Body of pancreas (tissue), 4 donors: ENCODE measurements at regions not wholly inside any gene's neighbourhood (a gene's known extent, or its start where the extent isn't known, plus 50 kb on each side); places are given as distances from the start of the nearest gene placed in this dataset.

Experiments
- POLR2A ChIP-seq, 3 donors: fragments of 450-650 bp; IDR thresholded peaks; one replicate each; pipeline ENCODE4 v1.6.1; 2016; ENCODE audit warnings: antibody characterized with exemption in 3 of 3, mild to moderate bottlenecking in 2 of 3
- TF ChIP-seq, protein P1 (sequence below), 7 experiments: fragments of 450-650 bp in 4 of 7; fragments of 200-600 bp in 3 of 7; sonication (generic) in 3 of 7; IDR thresholded peaks; one replicate each; pipeline ENCODE4 v1.5.1; 2016 to 2019; ENCODE audit warnings: antibody characterized with exemption in 7 of 7

DNA sequence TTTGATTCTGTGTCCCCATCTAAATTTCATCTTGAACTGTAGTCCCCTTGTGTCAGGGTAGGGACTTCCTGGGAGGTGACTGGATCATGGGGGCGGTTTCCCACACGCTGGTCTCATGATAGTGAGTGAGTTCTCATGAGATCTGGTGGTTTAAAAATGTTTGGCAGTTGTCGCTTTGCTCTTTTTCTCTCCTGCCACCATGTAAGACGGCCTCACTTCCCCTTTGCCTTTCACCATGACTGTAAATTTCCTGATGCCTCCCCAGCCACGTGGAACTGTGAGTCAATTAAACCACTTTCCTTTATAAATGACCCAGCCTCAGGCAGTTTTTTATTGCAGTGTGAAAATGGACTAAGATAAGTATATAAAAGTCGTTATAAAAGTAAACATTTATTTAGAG is 80.5 kb upstream of the SGK1 start:
- TF ChIP-seq POLR2A (IDR thresholded peaks at IDR 0.05), result no peak
- TF ChIP-seq, protein P1, sequence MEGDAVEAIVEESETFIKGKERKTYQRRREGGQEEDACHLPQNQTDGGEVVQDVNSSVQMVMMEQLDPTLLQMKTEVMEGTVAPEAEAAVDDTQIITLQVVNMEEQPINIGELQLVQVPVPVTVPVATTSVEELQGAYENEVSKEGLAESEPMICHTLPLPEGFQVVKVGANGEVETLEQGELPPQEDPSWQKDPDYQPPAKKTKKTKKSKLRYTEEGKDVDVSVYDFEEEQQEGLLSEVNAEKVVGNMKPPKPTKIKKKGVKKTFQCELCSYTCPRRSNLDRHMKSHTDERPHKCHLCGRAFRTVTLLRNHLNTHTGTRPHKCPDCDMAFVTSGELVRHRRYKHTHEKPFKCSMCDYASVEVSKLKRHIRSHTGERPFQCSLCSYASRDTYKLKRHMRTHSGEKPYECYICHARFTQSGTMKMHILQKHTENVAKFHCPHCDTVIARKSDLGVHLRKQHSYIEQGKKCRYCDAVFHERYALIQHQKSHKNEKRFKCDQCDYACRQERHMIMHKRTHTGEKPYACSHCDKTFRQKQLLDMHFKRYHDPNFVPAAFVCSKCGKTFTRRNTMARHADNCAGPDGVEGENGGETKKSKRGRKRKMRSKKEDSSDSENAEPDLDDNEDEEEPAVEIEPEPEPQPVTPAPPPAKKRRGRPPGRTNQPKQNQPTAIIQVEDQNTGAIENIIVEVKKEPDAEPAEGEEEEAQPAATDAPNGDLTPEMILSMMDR (IDR thresholded peaks at IDR 0.05), result no peak
